ENCODE measurements at regions not wholly inside any gene's neighbourhood (a gene's known extent, or its start where the extent isn't known, plus 50 kb on each side); places are given as distances from the start of the nearest gene placed in this dataset.

GRCh38 chr13:91135376-91135775 lies 212.1 kb upstream of the MIR17HG start (continued):
- TF ChIP-seq FOSL2 (IDR thresholded peaks at IDR 0.05) (no peak), FOSL2 (CRISPR knock-in tag; IDR thresholded peaks at IDR 0.05) (no peak), HEYL (CRISPR knock-in tag; IDR thresholded peaks at IDR 0.05) (no peak), HMGXB4 (CRISPR knock-in tag; IDR thresholded peaks at IDR 0.05; ENCODE audit: borderline replicate concordance) (no peak), POLR2A (IDR thresholded peaks at IDR 0.05; ENCODE audit: low read length) (no peak), RNF2 (IDR thresholded peaks at IDR 0.05; ENCODE audit: borderline replicate concordance, low read depth) (no peak)

GRCh38 chr13:91135968-91136367 lies 211.5 kb upstream of the MIR17HG start:
- DNase-seq (ENCODE audit: low read depth in 1 of 2, low spot score in 1 of 2): no peak
- Histone ChIP-seq H3K9me3 (no peaks in the 10 kb centered on the region), H3K27ac (no peak overlapping the region), H3K4me2 (no peak overlapping the region), H3K4me3 (no peak overlapping the region), H3K4me1 (no peaks in the 10 kb centered on the region)
- ATAC-seq: no peak
- CTCF ChIA-PET: interaction anchor here (0.7 to 1.3 kb wide), 2 partner anchors 50 to 112 kb away, joined by 3 read pairs; no protein-coding TSS in a partner anchor
- POLR2A ChIA-PET: no interaction called here
- no peak for TF ChIP-seq CBX2 (IDR thresholded peaks at IDR 0.05; ENCODE audit: borderline replicate concordance, low read depth)
- TF ChIP-seq SREBF2 (IDR thresholded peaks at IDR 0.05): no peak
- TF ChIP-seq CHD2 (IDR thresholded peaks at IDR 0.05; ENCODE audit: low read length, partially characterized antibody): no peak
- no peak for TF ChIP-seq TFCP2L1 (CRISPR knock-in tag; IDR thresholded peaks at IDR 0.05)
- no peak for TF ChIP-seq FOSB (CRISPR knock-in tag; IDR thresholded peaks at IDR 0.05)
- no peak for TF ChIP-seq PHF8 (IDR thresholded peaks at IDR 0.05; ENCODE audit: borderline replicate concordance, low read depth)
- no peak for TF ChIP-seq HOXB13 (CRISPR knock-in tag; IDR thresholded peaks at IDR 0.05; ENCODE audit: low read depth)
- TF ChIP-seq GATA3 (IDR thresholded peaks at IDR 0.05; ENCODE audit: borderline replicate concordance): no peak
- no peak for TF ChIP-seq MAZ (IDR thresholded peaks at IDR 0.05; ENCODE audit: borderline replicate concordance, low read depth, low read length)
- TF ChIP-seq USF2 (IDR thresholded peaks at IDR 0.05): no peak
- no peak for TF ChIP-seq HES2 (IDR thresholded peaks at IDR 0.05)
- TF ChIP-seq CBX8 (IDR thresholded peaks at IDR 0.05): no peak
- no peak for TF ChIP-seq CTCF (IDR thresholded peaks at IDR 0.05)
- no peak for FAIRE-seq

GRCh38 chr13:91136806-91137205 lies 210.7 kb upstream of the MIR17HG start:
- Histone ChIP-seq H3K4me1 (no peaks in the 10 kb centered on the region), H3K27ac (no peak overlapping the region), H3K9me3 (no peaks in the 10 kb centered on the region), H3K4me2 (no peak overlapping the region), H3K4me3 (no peak overlapping the region)
- ChIA-PET CTCF (interaction anchor here (1.3 kb wide), 1 partner anchor 49 kb away, joined by 3 read pairs; no protein-coding TSS in a partner anchor), POLR2A (no interaction called here)
- no peak for FAIRE-seq
- 70% methylated on average over 2 of the region's 2 CpGs for WGBS (ENCODE audit: missing lambda C conversion rate)
- ATAC-seq: no peak
- DNase-seq (ENCODE audit: low read depth in 1 of 2, low spot score in 1 of 2): no peak
- TF ChIP-seq EP300 (IDR thresholded peaks at IDR 0.05) (no peak), HDAC2 (IDR thresholded peaks at IDR 0.05) (no peak), USF2 (IDR thresholded peaks at IDR 0.05) (no peak), MAX (IDR thresholded peaks at IDR 0.05) (no peak), HOXB13 (CRISPR knock-in tag; IDR thresholded peaks at IDR 0.05; ENCODE audit: low read depth) (no peak), ELK1 (IDR thresholded peaks at IDR 0.05; ENCODE audit: low read depth, low read length) (no peak), TFCP2L1 (CRISPR knock-in tag; IDR thresholded peaks at IDR 0.05) (no peak), KDM1A (IDR thresholded peaks at IDR 0.05; ENCODE audit: low read depth) (no peak)
